Stimulated activated naive CD4-positive, alpha-beta T cell treated with Interleukin-2 at 50 U/mL for 16 hours (primary cell): ENCODE measurements at regions not wholly inside any gene's neighbourhood (a gene's known extent, or its start where the extent isn't known, plus 50 kb on each side); places are given as distances from the start of the nearest gene placed in this dataset.

ENCODE experiments used
- DNase-seq: peaks from one replicate; lab custom pipeline; 2025; lab: John Stamatoyannopoulos, UW

DNA sequence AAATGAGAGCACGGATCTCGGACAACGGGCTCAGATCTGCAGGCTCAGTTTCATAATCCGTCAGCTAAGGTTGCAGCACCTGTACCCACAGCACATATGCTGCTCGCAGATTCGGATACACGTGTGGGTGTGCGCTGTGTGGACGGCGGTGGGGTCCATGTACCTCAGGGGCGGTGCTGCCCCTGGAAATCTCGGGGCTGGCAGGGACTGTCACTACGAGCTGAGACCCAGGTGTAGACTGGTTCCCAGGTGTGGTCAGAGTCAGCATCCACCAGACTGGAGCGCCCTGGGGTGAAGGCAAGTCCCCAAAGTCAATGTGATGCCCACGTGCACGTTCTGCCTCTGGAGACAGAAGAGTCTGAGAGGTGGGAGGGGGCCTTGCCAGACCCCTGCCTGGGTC lies 989.3 kb downstream of the BRD1 start:
- DNase-seq, result no peak

DNA sequence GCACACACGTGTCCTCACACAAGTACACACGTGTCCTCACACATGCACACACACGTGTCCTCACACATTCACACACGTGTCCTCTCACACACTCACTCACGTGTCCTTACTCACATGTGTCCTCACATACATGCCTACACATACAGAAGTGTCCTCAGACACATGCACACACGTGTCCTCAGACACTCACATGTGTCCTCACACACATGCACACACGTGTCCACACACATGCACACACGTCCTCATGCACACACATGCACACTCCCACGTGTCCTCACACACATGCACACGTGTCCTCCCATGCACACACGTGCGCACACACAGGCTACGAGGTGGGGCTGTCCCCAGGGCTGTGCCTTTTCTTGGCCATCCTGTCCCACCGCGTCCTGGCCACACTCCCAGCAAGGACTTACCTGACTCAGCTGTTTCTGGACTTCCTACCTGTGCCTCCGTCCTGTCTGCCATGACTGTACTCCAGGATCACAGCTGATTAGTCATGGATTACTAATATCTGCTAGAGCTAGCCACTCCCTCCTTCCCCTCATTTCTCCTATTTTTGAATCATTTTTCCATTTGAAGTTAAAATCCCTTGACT lies 990.2 kb downstream of the BRD1 start:
- DNase-seq, result no peak

- no peak for DNase-seq
Observed at GRCh38 chr22:48836673-48837340, 990.9 kb downstream of the BRD1 start.

DNA sequence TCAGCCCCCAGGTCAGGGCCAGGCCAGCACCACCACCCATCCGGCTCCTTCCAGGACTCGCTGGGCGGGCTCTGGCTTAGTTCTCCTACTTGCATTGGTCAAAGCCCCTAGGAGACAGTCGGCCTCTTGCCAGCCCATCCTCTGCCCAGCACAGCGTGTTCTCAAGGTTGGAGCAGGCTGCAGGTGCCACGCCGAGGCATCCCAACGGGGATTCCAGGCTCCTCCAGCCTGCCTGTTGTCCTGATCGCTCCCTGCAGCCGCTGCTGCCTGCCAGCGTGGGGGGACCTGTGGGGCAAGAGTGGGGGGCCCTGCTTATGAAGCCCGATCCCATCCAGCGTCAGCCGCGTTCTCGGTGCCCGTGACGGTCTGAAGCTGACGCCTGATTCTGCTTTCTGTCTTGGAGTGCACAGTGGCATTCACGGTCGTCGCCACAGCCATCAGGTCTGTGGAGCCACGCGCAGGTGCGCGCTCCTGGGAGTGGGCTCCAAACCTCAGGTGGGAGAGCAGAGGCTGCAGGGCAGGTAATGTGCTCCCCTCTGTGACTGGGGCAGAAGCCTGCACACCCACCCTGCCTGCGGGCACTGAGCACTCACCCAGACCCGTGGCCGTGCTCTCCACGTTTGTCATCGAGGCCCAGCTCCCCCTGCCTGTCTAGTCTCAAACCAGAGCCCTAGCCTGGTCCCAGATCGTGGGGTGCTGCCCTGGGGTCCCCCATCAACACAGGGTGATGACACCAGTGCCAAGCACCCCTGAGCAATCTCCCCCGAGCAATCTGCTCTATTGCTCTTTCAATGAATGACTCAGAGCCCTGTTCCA lies 991.6 kb downstream of the BRD1 start:
- DNase-seq, result no peak

GRCh38 chr22:48835364-48835763 lies 992.3 kb downstream of the BRD1 start:
- no peak for DNase-seq

GRCh38 chr22:48834404-48834803 lies 993.3 kb downstream of the BRD1 start:
- no peak for DNase-seq

DNA sequence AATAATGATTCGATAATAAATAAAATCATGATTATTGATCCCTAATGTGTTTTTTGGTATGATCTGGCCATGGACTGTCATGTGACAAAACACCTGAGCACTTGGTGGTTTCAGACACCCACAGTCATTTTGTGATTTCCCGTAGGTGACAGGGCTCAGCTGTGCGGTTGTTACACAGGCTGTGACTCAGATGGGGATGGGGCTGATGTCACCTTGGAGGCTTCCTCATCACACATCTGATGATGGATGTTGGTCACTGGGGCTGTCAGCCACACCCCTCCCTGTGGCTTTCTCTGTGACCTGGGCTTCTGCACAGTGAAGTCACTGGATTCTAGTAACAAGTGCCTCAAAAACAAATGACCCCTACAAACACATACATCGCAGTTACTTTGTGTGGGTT lies 995.1 kb downstream of the BRD1 start:
- peak; percentile 0 for DNase-seq

- DNase-seq, result no peak
Observed at GRCh38 chr22:48829908-48830307, 997.8 kb downstream of the BRD1 start.

DNA sequence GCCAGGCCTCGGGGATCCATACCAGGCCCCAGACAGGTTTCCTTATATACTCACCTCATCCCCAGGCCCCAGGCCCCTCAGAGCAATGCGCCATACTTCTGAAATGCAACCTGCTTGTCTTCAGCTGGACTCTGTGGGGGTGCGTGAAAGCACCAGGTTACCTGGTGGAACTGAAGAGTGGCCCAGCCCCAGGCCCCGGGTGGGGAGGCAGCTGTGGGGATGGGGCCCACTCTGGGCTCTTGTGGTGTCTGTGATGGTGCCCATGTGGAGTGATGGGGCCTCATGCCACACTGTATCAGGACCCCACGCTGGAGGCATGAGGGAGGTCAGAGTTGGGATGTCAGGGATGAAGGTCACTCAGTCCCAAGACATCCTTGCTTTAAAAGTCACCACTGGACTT lies 999.0 kb downstream of the BRD1 start:
- DNase-seq, result no peak

- no peak for DNase-seq
Observed at GRCh38 chr22:48827904-48828555, 999.6 kb downstream of the BRD1 start.

DNA sequence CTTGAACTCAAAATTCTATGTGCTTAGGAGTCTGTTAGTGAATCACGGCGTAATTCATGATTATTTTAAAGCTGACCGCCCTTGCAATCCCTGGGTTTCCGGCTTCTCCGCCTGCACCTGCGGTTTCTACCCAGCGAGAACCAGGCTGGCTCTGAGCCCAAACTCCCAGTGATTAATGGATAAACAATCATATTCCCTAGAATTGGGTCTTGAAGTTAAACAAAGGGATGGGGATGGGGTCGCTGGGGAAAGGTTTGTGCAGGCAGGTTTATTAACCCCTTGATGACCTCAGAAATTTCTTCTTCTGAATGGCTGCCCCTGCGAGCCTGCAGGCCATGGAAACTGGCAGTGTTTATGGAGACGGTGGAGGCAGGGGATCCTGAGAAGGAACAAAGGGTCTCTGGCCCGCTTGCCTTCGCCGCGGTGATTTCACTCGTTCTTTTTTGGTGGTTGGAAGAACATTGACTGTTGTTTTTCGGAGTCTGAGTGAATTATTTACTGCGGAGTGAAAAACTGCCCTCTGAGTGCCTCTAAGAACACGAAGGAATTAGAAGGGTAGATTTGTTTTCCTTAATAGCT lies 1000.3 kb downstream of the BRD1 start:
- no peak for DNase-seq

- no peak for DNase-seq
Observed at GRCh38 chr22:48826546-48826945, 1001.1 kb downstream of the BRD1 start.

- DNase-seq, result no peak
Observed at GRCh38 chr22:48825802-48826520, 1001.7 kb downstream of the BRD1 start.

DNA sequence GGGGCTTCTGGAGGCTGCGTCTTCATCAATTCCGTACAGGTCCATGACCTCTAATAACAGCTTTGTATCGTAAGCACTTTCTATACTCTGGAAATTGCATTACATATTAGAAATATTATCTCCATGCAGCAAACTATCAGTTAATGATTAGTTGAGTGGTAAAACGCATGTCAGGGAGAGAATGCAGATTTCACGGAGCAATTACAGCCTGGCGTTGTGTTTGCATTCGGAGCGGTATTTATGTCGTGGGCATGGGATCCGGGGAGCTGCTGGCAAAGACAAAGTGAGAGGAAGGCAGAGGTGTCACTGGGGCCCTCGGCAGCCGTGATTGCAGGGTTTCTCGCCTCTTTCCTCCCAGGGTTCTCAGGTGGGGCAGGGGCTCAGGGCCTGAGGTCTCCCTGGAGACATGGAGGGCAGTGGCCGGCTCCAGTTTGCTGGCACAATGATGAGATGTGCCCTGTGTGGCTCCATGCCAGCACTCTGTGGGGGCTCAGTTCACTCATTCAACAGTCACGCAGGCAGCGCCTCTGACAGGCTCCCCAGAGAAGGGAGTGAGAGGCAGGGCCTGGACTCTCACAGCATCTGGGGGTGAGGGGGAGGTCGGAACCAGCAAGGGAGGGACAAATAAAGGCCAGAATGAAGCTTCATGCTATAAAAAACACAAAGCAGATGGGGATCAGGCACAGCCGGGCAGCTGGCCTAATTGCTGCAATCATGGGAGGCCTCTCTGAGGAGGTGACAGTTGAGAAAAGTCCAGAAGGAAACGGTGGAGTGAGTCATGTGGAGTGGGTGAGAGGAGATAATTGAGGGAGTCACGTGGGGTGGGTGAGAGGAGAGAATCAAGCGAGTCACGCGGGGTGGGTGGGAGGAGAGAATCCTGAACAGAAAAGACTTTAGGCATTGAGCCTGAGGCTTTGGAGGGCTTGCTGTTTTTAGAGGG lies 1002.7 kb downstream of the BRD1 start:
- no peak for DNase-seq

- DNase-seq, result no peak
Observed at GRCh38 chr22:48823941-48824340, 1003.7 kb downstream of the BRD1 start.

GRCh38 chr22:48822278-48823233 lies 1005.1 kb downstream of the BRD1 start:
- DNase-seq, result no peak

- no peak for DNase-seq
Observed at GRCh38 chr22:48821727-48822126, 1005.9 kb downstream of the BRD1 start.

DNA sequence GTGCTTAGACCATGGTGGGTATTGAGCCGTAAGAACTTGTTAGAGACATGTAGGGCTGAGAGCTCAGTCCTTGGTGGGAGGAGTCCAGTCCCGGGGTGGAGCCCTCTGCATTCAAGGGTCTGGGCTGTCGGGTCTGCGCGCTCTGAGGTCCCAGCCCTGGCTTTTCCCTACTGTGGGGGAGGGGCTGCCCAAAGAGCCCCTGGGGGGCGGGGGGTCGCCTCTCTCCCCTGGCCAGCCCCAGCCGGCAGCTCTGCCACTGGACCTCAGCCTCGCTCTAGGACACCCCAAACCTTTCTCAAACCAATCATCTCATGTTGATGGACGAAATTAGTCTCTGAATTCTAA lies 1006.4 kb downstream of the BRD1 start:
- no peak for DNase-seq
